ENCODE measurements at regions not wholly inside any gene's neighbourhood (a gene's known extent, or its start where the extent isn't known, plus 50 kb on each side); places are given as distances from the start of the nearest gene placed in this dataset.
"Not testable (repeated sequence)": the region's sequence is repeated elsewhere in the genome, so short reads cannot be mapped to it uniquely, and the experiment has no call there.

GRCh38 chr1:192907545-192908243 is 98.9 kb downstream of the RGS2 start:
- no peak overlapping the region for H3K9ac ChIP-seq (ENCODE audit: low read depth in 1 of 2, low read length in 2 of 2)
- H3K4me3 ChIP-seq (ENCODE audit: low read depth in 1 of 3, low read length in 3 of 3), result no peak overlapping the region
- no peak overlapping the region for H3K27ac ChIP-seq (ENCODE audit: low read depth in 1 of 2, low read length in 2 of 2)
- DNase-seq (ENCODE audit: low spot score), result no peak
- TF ChIP-seq FOXA1 (IDR thresholded peaks at IDR 0.05) (no peak), HNF4G (IDR thresholded peaks at IDR 0.05) (no peak), YY1 (IDR thresholded peaks at IDR 0.05) (no peak), ZBTB33 (IDR thresholded peaks at IDR 0.05) (no peak), HNF4A (conservative IDR thresholded peaks at IDR 0.05) (no peak), RXRA (IDR thresholded peaks at IDR 0.05) (no peak), ATF3 (IDR thresholded peaks at IDR 0.05) (no peak), GABPA (IDR thresholded peaks at IDR 0.05 in 1 of 2, conservative IDR thresholded peaks at IDR 0.05 in 1 of 2) (no peak), REST (IDR thresholded peaks at IDR 0.05) (no peak), MAX (IDR thresholded peaks at IDR 0.05) (no peak), JUND (IDR thresholded peaks at IDR 0.05) (no peak), TAF1 (conservative IDR thresholded peaks at IDR 0.05) (no peak), RAD21 (IDR thresholded peaks at IDR 0.05) (no peak), SP1 (IDR thresholded peaks at IDR 0.05) (no peak), EGR1 (IDR thresholded peaks at IDR 0.05; ENCODE audit: low read depth in 2 of 2) (no peak)
- 92% methylated on average over 2 of the region's 2 CpGs for WGBS
- no peaks in the 10 kb centered on the region for H3K36me3 ChIP-seq (ENCODE audit: control insufficient read depth in 4 of 4, insufficient read depth in 3 of 4, low read depth in 1 of 4, low read length in 3 of 4)
- no peaks in the 10 kb centered on the region for H3K9me3 ChIP-seq (ENCODE audit: control insufficient read depth in 4 of 4, low read length in 3 of 4)
- no peaks in the 10 kb centered on the region for H3K4me1 ChIP-seq (ENCODE audit: control insufficient read depth in 4 of 4, insufficient read depth in 4 of 4, low read length in 3 of 4)
- no peaks in the 10 kb centered on the region for H3K27me3 ChIP-seq (ENCODE audit: control insufficient read depth in 4 of 4, insufficient read depth in 4 of 4, low read length in 3 of 4)

GRCh38 chr1:192911896-192912656 is 103.2 kb downstream of the RGS2 start:
- not testable (repeated sequence) for H3K27ac ChIP-seq (ENCODE audit: low read depth in 1 of 2, low read length in 2 of 2); DNase-seq (ENCODE audit: low spot score); H3K9me3 ChIP-seq (ENCODE audit: control insufficient read depth in 4 of 4, low read length in 3 of 4); H3K27me3 ChIP-seq (ENCODE audit: control insufficient read depth in 4 of 4, insufficient read depth in 4 of 4, low read length in 3 of 4); H3K36me3 ChIP-seq (ENCODE audit: control insufficient read depth in 4 of 4, insufficient read depth in 3 of 4, low read depth in 1 of 4, low read length in 3 of 4); H3K4me3 ChIP-seq (ENCODE audit: low read depth in 1 of 3, low read length in 3 of 3); H3K4me1 ChIP-seq (ENCODE audit: control insufficient read depth in 4 of 4, insufficient read depth in 4 of 4, low read length in 3 of 4); H3K9ac ChIP-seq (ENCODE audit: low read depth in 1 of 2, low read length in 2 of 2)
- 94% methylated on average over 18 of the region's 18 CpGs for WGBS
